T-cell (primary cell): ENCODE measurements at regions not wholly inside any gene's neighbourhood (a gene's known extent, or its start where the extent isn't known, plus 50 kb on each side); places are given as distances from the start of the nearest gene placed in this dataset.

Experiments used
- ATAC-seq, 4 experiments: fragments of 200-7000 bp in 3 of 4; fragments of 150-1000 bp in 1 of 4; cut with Tn5 transposase; replicated peaks in 1 of 4; 1 replicate in 3 of 4; 2 replicates in 1 of 4; pipeline ENCODE4 v1.10.0; 2021; ENCODE audit warnings: moderate library complexity in 3 of 4, mild to moderate bottlenecking in 2 of 4, moderate number of reproducible peaks in 1 of 4
- CTCF ChIA-PET, 2 donors: fragments of 300-600 bp; sonication (Branson Sonifier 250); formaldehyde crosslinking; loops; one replicate each; lab custom pipeline; 2022; ENCODE audit warnings: antibody characterized with exemption in 2 of 2; lab: Charles Lee
- POLR2A ChIA-PET, 2 donors: fragments of 300-600 bp; sonication (Branson Sonifier 250); formaldehyde crosslinking; loops; one replicate each; lab custom pipeline; 2022; ENCODE audit warnings: antibody characterized with exemption in 2 of 2; lab: Charles Lee
- DNase-seq, 35 experiments: peaks; one replicate each; pipeline versions ENCODE4 v3.0.0 to v3.0.0-alpha.2; 2013 to 2023
- H3K27ac ChIP-seq: one replicate; pipeline ENCODE4 v1.5.1; 2013; ENCODE audit warnings: low read length
- H3K27me3 ChIP-seq, 2 experiments: replicated peaks in 1 of 2; 1 replicate in 1 of 2; 2 replicates in 1 of 2; pipeline versions ENCODE4 v1.6.1 to v1.7.0; 2013; ENCODE audit warnings: low read length in 1 of 2, mixed read lengths in 1 of 2; ENCODE audit not compliant: control insufficient read depth in 2 of 2, insufficient read depth in 2 of 2; ENCODE audit errors: extremely low read depth in 1 of 2
- H3K36me3 ChIP-seq, 2 donors: 1 replicate in 1 of 2; 2 replicates in 1 of 2; pipeline versions ENCODE4 v1.6.1 to v1.7.0; 2013; ENCODE audit warnings: low read length in 1 of 2; ENCODE audit not compliant: control insufficient read depth in 2 of 2, insufficient read depth in 1 of 2; ENCODE audit errors: extremely low read depth in 1 of 2
- H3K4me1 ChIP-seq, 2 experiments: 1 replicate in 1 of 2; 2 replicates in 1 of 2; pipeline versions ENCODE4 v1.6.1 to v1.7.0; 2013; ENCODE audit warnings: low read length in 2 of 2, mixed read lengths in 1 of 2; ENCODE audit not compliant: insufficient read depth in 2 of 2, control insufficient read depth in 1 of 2; ENCODE audit errors: extremely low read depth in 1 of 2
- H3K4me3 ChIP-seq, 2 donors: 1 replicate in 1 of 2; 2 replicates in 1 of 2; pipeline versions ENCODE4 v1.5.1 to v1.7.0; 2013; ENCODE audit warnings: mild to moderate bottlenecking in 2 of 2, low read length in 1 of 2, moderate library complexity in 1 of 2; ENCODE audit not compliant: control insufficient read depth in 1 of 2; ENCODE audit errors: extremely low read depth in 1 of 2
- H3K9me3 ChIP-seq: 2 replicates; pipeline ENCODE4 v1.7.0; 2013
- H3K27ac Mint-ChIP-seq, 2 donors: one replicate each; pipeline ENCODE4 v1.8.0; 2020 to 2021; ENCODE audit warnings: mild to moderate bottlenecking in 2 of 2, mixed read lengths in 2 of 2
- H3K27me3 Mint-ChIP-seq, 2 donors: one replicate each; pipeline ENCODE4 v1.8.0; 2021 to 2022; ENCODE audit warnings: mixed read lengths in 2 of 2
- H3K36me3 Mint-ChIP-seq: one replicate; pipeline ENCODE4 v1.8.0; 2021; ENCODE audit warnings: mixed read lengths
- H3K4me1 Mint-ChIP-seq, 3 donors: one replicate each; pipeline ENCODE4 v1.8.0; 2020 to 2022; ENCODE audit warnings: mixed read lengths in 3 of 3, mild to moderate bottlenecking in 1 of 3
- H3K4me3 Mint-ChIP-seq, 3 donors: one replicate each; pipeline ENCODE4 v1.8.0; 2020 to 2022; ENCODE audit warnings: mild to moderate bottlenecking in 3 of 3, mixed read lengths in 3 of 3, moderate library complexity in 3 of 3
- H3K9me3 Mint-ChIP-seq, 3 donors: one replicate each; pipeline ENCODE4 v1.8.0; 2020 to 2022; ENCODE audit warnings: mixed read lengths in 3 of 3
- WGBS: methylation state at CpG from one replicate; pipeline ENCODE4 v1.1.5; 2013; ENCODE audit warnings: missing lambda C conversion rate; ENCODE audit not compliant: insufficient coverage; 5-methylcytosine and 5-hydroxymethylcytosine counted together

DNA sequence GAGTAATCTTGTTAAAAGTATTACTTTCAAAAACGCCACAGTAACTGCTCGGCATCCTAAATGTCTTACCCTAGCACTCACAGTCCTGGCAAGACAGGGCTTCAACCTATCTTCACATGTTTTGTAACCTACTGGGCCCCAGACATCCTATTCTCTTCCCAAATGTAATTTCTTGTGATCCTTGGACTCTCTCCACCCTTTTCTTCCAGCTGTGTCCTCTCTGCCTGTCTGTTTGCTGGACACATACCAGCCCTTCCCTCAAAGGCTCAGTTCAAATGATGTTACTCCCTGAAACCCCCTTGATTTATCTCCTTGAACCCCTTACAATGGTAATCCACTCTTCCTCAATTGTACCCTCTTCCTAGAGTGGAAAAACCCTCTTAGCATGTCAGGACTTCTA is 60.1 kb upstream of the CNEP1R1 start:
- DNase-seq: no peak
- no peak overlapping the region for H3K4me3 ChIP-seq
- H3K27me3 ChIP-seq: peaks cover 0 to 22% of the 10 kb centered on the region in 2 experiments
- no peaks in the 10 kb centered on the region for H3K36me3 Mint-ChIP-seq
- H3K4me1 Mint-ChIP-seq: peaks cover 0 to 5% (median 0%) of the 10 kb centered on the region in 3 donors
- H3K27ac Mint-ChIP-seq: no peak overlapping the region
- H3K9me3 ChIP-seq: no peaks in the 10 kb centered on the region
- no peak for ATAC-seq
- no peaks in the 10 kb centered on the region for H3K9me3 Mint-ChIP-seq
- 59% methylated on average over 2 of the region's 2 CpGs for WGBS
- CTCF ChIA-PET: interaction anchor here in 1 of 2 donors (0.6 kb wide), 1 partner anchor 404 kb away, joined by 5 read pairs; the partner anchor contains the start of gene BRD7
- no peak overlapping the region for H3K4me3 Mint-ChIP-seq
- no peaks in the 10 kb centered on the region for H3K4me1 ChIP-seq
- POLR2A ChIA-PET: no interaction called here
- H3K36me3 ChIP-seq: no peaks in the 10 kb centered on the region
- no peak overlapping the region for H3K27ac ChIP-seq
- peaks cover 30 to 35% of the 10 kb centered on the region in 2 donors for H3K27me3 Mint-ChIP-seq

DNA sequence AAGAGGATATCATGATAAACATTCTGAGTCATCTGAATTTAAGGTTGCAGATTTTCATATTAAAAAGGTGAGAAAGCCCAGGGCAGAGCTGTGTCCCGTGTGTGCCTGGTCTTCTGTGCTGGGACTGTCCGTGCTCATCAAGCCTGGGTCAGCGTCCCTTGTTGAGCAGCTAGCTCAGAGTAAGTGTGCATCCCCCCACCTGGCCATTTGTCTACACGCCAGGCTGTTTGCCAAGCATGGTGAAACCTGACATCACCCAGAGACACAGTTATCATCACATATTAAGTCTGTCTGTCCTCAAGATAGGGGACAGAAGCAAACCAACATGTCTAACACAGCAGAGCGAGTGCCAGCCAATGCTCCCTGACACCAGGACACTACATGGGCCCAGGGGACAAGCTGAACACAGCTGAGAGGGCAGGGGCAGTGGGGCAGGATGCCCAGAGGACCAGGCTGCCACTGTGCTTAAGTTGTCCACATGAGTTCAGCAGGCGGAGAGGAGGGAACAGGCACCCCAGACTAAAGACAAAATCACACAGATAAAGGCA is 57.9 kb upstream of the CNEP1R1 start:
- Histone ChIP-seq H3K27ac (no peak overlapping the region), H3K4me1 (no peaks in the 10 kb centered on the region), H3K4me3 (no peak overlapping the region), H3K9me3 (no peaks in the 10 kb centered on the region), H3K27me3 (peaks cover 0 to 25% of the 10 kb centered on the region in 2 experiments), H3K36me3 (no peaks in the 10 kb centered on the region)
- Mint-ChIP-seq H3K27me3 (peaks cover 20 to 35% of the 10 kb centered on the region in 2 donors), H3K9me3 (no peaks in the 10 kb centered on the region), H3K36me3 (no peaks in the 10 kb centered on the region), H3K27ac (no peak overlapping the region), H3K4me1 (peaks cover 0 to 5% (median 0%) of the 10 kb centered on the region in 3 donors), H3K4me3 (no peak overlapping the region)
- ATAC-seq (no peak), DNase-seq (no peak)
- CTCF ChIA-PET: no interaction called here
- 50% methylated on average over 4 of the region's 6 CpGs for WGBS
- POLR2A ChIA-PET: no interaction called here

DNA sequence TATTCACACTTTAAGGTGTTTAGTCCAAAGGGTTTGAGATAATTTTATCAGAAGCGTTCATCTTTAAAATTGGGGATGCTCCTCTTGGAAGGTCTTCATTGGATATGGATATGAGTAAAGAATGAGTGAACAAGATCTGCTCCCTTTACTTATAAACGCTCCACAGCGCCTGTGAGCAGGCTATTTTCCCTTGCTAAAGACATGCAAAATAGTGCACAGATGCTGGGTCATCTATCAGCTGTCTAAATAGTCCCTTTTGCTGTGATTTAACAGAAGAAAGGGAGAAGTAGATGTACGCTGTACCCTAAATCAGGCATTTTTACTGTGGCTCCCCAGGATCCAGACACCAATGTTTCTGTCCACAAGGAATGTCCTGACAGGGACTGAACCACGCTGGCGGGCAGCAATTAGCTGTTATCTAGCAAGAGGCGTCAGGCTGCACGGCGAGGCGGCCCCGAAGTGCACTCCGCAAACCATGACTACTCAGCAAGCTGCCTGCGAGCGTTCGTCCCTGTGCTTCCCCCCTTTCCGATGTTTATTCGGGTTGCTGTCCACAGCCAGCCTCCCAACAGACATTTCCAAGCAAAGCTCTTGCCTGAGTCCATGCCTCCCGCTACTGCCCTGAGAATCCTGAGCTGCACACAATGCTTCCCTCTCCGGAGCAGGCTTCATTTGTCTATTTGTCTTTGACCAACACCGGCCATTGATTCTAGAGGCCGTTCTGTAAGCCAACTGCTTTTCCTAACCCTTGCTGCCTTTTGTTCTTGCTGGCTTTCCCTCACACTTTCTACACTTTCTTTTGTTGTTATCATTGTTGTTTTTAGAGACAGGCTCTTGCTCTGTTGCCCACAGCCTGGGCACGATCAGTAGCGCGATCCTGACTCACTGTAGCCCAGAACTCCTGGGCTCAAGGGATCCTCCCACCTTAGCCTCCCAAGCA is 55.7 kb upstream of the CNEP1R1 start:
- H3K27ac Mint-ChIP-seq: no peak overlapping the region

DNA sequence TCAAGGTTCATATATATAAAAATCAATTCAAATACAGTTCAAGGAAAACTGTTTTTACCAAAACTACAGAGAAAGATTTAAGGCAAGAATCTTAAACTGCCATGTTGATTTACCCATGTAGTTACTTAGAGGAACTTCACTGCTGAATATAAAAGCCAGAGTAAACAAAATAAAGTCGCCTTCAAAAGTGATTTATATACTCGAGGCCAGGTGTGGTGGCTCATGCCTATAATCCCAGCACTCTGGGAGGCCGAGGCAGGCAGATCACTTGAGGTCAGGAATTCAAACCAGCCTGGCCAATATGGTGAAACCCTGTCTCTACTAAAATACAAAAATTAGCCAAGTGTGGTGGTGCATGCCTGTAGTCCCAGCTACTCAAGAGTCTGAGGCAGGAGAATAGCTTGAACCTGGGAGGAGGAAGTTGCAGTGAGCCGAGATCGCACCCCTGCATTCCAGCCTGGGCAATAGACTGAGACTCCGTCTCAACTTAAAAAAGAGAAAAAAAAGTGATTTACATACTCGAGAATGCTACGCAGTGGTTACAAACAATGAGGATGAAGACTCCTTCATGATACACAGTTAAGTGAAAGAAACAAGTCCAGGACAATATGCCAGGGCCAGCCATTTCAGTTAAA is 54.1 kb upstream of the CNEP1R1 start:
- Mint-ChIP-seq H3K4me3 (no peak overlapping the region), H3K9me3 (no peaks in the 10 kb centered on the region), H3K27me3 (peaks cover 16 to 32% of the 10 kb centered on the region in 2 donors), H3K4me1 (peaks cover 0 to 5% (median 0%) of the 10 kb centered on the region in 3 donors), H3K27ac (no peak overlapping the region), H3K36me3 (no peaks in the 10 kb centered on the region)
- Histone ChIP-seq H3K27me3 (peaks cover 0 to 29% of the 10 kb centered on the region in 2 experiments), H3K36me3 (no peaks in the 10 kb centered on the region), H3K4me1 (no peaks in the 10 kb centered on the region), H3K9me3 (no peaks in the 10 kb centered on the region), H3K4me3 (no peak overlapping the region), H3K27ac (no peak overlapping the region)
- ChIA-PET CTCF (no interaction called here), POLR2A (no interaction called here)
- DNase-seq (no peak), ATAC-seq (no peak)
- 69% methylated on average over 4 of the region's 8 CpGs for WGBS

More for the DNA sequence above, 55.7 kb upstream of the CNEP1R1 start:
- CTCF ChIA-PET: no interaction called here
- Mint-ChIP-seq H3K4me3 (no peak overlapping the region), H3K9me3 (no peaks in the 10 kb centered on the region), H3K36me3 (no peaks in the 10 kb centered on the region), H3K4me1 (peaks cover 0 to 5% (median 0%) of the 10 kb centered on the region in 3 donors), H3K27me3 (peaks cover 21 to 35% of the 10 kb centered on the region in 2 donors)
- no peaks in the 10 kb centered on the region for H3K9me3 ChIP-seq
- H3K36me3 ChIP-seq: no peaks in the 10 kb centered on the region
- 56% methylated on average over 14 of the region's 24 CpGs for WGBS
- ATAC-seq: no peak
- no peak overlapping the region for H3K27ac ChIP-seq
- H3K27me3 ChIP-seq: peaks cover 0 to 32% of the 10 kb centered on the region in 2 experiments
- no peak for DNase-seq
- H3K4me1 ChIP-seq: no peaks in the 10 kb centered on the region
- POLR2A ChIA-PET: no interaction called here
- H3K4me3 ChIP-seq: no peak overlapping the region

DNA sequence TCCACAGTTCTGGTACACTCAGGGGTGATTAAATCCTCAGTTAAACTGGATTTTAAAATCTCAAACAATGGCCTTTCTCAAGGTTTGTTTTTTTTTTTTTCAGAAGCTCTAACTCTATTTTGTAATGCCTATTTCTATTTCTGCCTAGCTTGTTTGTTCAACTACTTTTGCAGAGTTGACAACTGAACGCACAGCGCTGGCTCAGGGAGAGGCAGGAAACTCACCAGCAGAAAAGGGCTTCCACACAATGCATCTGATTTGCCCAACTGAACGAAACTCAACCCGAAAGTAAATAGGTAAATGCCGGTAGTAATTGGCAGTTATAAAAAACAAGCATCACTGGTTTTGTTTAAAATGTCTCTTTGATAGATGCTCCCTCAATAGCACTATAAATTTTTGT is 52.7 kb upstream of the CNEP1R1 start:
- peaks cover 16 to 25% of the 10 kb centered on the region in 2 donors for H3K27me3 Mint-ChIP-seq
- ATAC-seq (no peak), DNase-seq (no peak)
- Histone ChIP-seq H3K4me3 (no peak overlapping the region), H3K27me3 (peaks cover 0 to 24% of the 10 kb centered on the region in 2 experiments), H3K9me3 (no peaks in the 10 kb centered on the region), H3K36me3 (no peaks in the 10 kb centered on the region), H3K4me1 (no peaks in the 10 kb centered on the region), H3K27ac (no peak overlapping the region)
- H3K36me3 Mint-ChIP-seq: no peaks in the 10 kb centered on the region
- ChIA-PET POLR2A (no interaction called here), CTCF (no interaction called here)
- H3K4me1 Mint-ChIP-seq: peaks cover 0 to 5% (median 0%) of the 10 kb centered on the region in 3 donors
- peaks cover 0 to under 1% (median 0%) of the 10 kb centered on the region in 3 donors for H3K9me3 Mint-ChIP-seq
- H3K4me3 Mint-ChIP-seq: no peak overlapping the region
- H3K27ac Mint-ChIP-seq: no peak overlapping the region
- WGBS: no CpG with 5 or more reads among the region's 5 CpGs

DNA sequence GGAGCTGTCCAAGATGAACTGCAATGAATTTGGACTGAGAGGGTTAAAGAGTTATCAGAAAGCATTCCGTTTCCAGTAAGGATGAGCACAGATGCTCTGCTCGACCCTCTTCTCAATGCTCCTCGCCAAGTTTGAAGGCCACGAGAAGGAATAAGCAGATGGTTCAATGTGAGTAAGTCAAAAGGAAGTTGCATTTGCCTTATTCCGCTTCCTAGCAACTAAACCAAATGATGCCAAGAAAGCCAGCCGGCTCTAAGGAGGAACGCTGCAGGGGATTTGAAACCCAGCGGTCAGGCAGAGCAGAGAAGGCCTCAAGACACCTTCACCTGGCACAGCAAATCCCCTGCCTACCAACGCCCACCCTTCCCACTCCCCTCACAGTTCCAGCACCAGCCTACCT is 52.1 kb upstream of the CNEP1R1 start:
- no peaks in the 10 kb centered on the region for H3K4me1 ChIP-seq
- peaks cover 0 to 5% (median 4%) of the 10 kb centered on the region in 3 donors for H3K9me3 Mint-ChIP-seq
- 71% methylated on average over 7 of the region's 9 CpGs for WGBS
- H3K36me3 ChIP-seq: no peaks in the 10 kb centered on the region
- CTCF ChIA-PET: no interaction called here
- no peak for DNase-seq
- no peak overlapping the region for H3K4me3 Mint-ChIP-seq
- POLR2A ChIA-PET: no interaction called here
- H3K27me3 Mint-ChIP-seq: peaks cover 18 to 20% of the 10 kb centered on the region in 2 donors
- peaks cover 0 to 5% (median 0%) of the 10 kb centered on the region in 3 donors for H3K4me1 Mint-ChIP-seq
- no peak overlapping the region for H3K27ac Mint-ChIP-seq
- ATAC-seq: no peak
- no peaks in the 10 kb centered on the region for H3K36me3 Mint-ChIP-seq
- H3K27ac ChIP-seq: no peak overlapping the region
- no peak overlapping the region for H3K4me3 ChIP-seq
- peaks cover 0 to 21% of the 10 kb centered on the region in 2 experiments for H3K27me3 ChIP-seq
- H3K9me3 ChIP-seq: no peaks in the 10 kb centered on the region
